Colonic mucosa (tissue), 4 donors: ENCODE measurements at regions not wholly inside any gene's neighbourhood (a gene's known extent, or its start where the extent isn't known, plus 50 kb on each side); places are given as distances from the start of the nearest gene placed in this dataset.

Source experiments
- DNase-seq: peaks from one replicate; pipeline ENCODE4 v3.0.0-alpha.2; 2020
- H3K27ac ChIP-seq: fragments of 200-600 bp; one replicate; pipeline ENCODE4 v1.8.0; 2021
- H3K27me3 ChIP-seq: fragments of 200-600 bp; one replicate; pipeline ENCODE4 v1.8.0; 2021
- H3K36me3 ChIP-seq: fragments of 200-600 bp; one replicate; pipeline ENCODE4 v1.8.0; 2021
- H3K4me1 ChIP-seq: fragments of 200-600 bp; one replicate; pipeline ENCODE4 v1.8.0; 2021; ENCODE audit warnings: mild to moderate bottlenecking
- H3K4me3 ChIP-seq: fragments of 200-600 bp; one replicate; pipeline ENCODE4 v1.8.0; 2021
- H3K9ac ChIP-seq, 2 donors: one replicate each; pipeline ENCODE4 v1.7.0; 2013; ENCODE audit warnings: control low read depth in 2 of 2, low read depth in 2 of 2, low read length in 2 of 2
- H3K9me3 ChIP-seq: fragments of 200-600 bp; one replicate; pipeline ENCODE4 v1.8.0; 2021
- CTCF ChIP-seq: fragments of 200-600 bp; IDR thresholded peaks from one replicate; pipeline ENCODE4 v1.8.0; 2022; ENCODE audit warnings: antibody characterized with exemption, mild to moderate bottlenecking
- intact Hi-C: fragments of 100-400 bp; cut with DNase I; formaldehyde crosslinking; loops from one replicate; pipeline ENCODE4 v1.14.1; 2022
- donor health status: healthy.
- donor health status: DM: no; HTN: no; CAD: no.
- donor health status: DM: no; HTN: no; CAD: no.

GRCh38 chr5:57696825-57697570 lies 214.4 kb upstream of the ACTBL2 start:
- no peak for TF ChIP-seq CTCF
- Histone ChIP-seq H3K27me3 (no peaks in the 10 kb centered on the region), H3K4me1 (no peaks in the 10 kb centered on the region), H3K27ac (no peak overlapping the region), H3K9me3 (no peaks in the 10 kb centered on the region), H3K9ac (no peak overlapping the region), H3K4me3 (no peak overlapping the region), H3K36me3 (no peaks in the 10 kb centered on the region)
- no peak for DNase-seq
- intact Hi-C loops = no loop called here

- Histone ChIP-seq H3K36me3 (no peaks in the 10 kb centered on the region), H3K27me3 (no peaks in the 10 kb centered on the region), H3K4me1 (no peaks in the 10 kb centered on the region), H3K4me3 (no peak overlapping the region), H3K9ac (no peak overlapping the region), H3K9me3 (no peaks in the 10 kb centered on the region), H3K27ac (no peak overlapping the region)
- intact Hi-C loops = no loop called here
- DNase-seq = no peak
- no peak for TF ChIP-seq CTCF
Observed at GRCh38 chr5:57696389-57696769, 213.8 kb upstream of the ACTBL2 start.

GRCh38 chr5:57695706-57696388 lies 213.2 kb upstream of the ACTBL2 start:
- H3K27ac ChIP-seq = no peak overlapping the region
- DNase-seq = no peak
- no peak for TF ChIP-seq CTCF
- intact Hi-C loops = no loop called here
- no peaks in the 10 kb centered on the region for H3K36me3 ChIP-seq
- H3K9me3 ChIP-seq = no peaks in the 10 kb centered on the region
- no peaks in the 10 kb centered on the region for H3K4me1 ChIP-seq
- H3K27me3 ChIP-seq = no peaks in the 10 kb centered on the region
- H3K4me3 ChIP-seq = no peak overlapping the region
- no peak overlapping the region for H3K9ac ChIP-seq

GRCh38 chr5:57695179-57695578 lies 212.6 kb upstream of the ACTBL2 start:
- Histone ChIP-seq H3K9ac (no peak overlapping the region), H3K4me3 (no peak overlapping the region), H3K4me1 (no peaks in the 10 kb centered on the region), H3K27me3 (no peaks in the 10 kb centered on the region), H3K9me3 (no peaks in the 10 kb centered on the region), H3K27ac (no peak overlapping the region), H3K36me3 (no peaks in the 10 kb centered on the region)
- DNase-seq = no peak
- intact Hi-C loops = no loop called here
- no peak for TF ChIP-seq CTCF

GRCh38 chr5:57693488-57694305 lies 211.1 kb upstream of the ACTBL2 start:
- no peak for TF ChIP-seq CTCF
- no peaks in the 10 kb centered on the region for H3K4me1 ChIP-seq
- no peaks in the 10 kb centered on the region for H3K27me3 ChIP-seq
- no peak overlapping the region for H3K27ac ChIP-seq
- H3K4me3 ChIP-seq = no peak overlapping the region
- no peak overlapping the region for H3K9ac ChIP-seq
- H3K9me3 ChIP-seq = no peaks in the 10 kb centered on the region
- intact Hi-C loops = no loop called here
- no peak for DNase-seq
- no peaks in the 10 kb centered on the region for H3K36me3 ChIP-seq
